ENCODE measurements at regions not wholly inside any gene's neighbourhood (a gene's known extent, or its start where the extent isn't known, plus 50 kb on each side); places are given as distances from the start of the nearest gene placed in this dataset.

- H4K20me1 ChIP-seq (ENCODE audit: insufficient read depth, poor library complexity, severe bottlenecking): no peaks in the 10 kb centered on the region
These were observed 1066.0 kb downstream of the FSTL5 start for GRCh38 chr4:161097821-161098220.

GRCh38 chr4:161061046-161061445, 1102.8 kb downstream of the FSTL5 start:
- 29% methylated on average over 1 of the region's 1 CpG for WGBS (ENCODE audit: low lambda C conversion rate, missing lambda C conversion rate)
- Histone ChIP-seq H3K9me2 (replicated peaks; ENCODE audit: insufficient read depth) (no peaks in the 10 kb centered on the region), H3K79me2 (no peaks in the 10 kb centered on the region), H3K4me2 (no peak overlapping the region), H3K9me3 (ENCODE audit: low read depth) (no peaks in the 10 kb centered on the region), H3K4me3 (no peak overlapping the region), H3K27me3 (no peaks in the 10 kb centered on the region), H4K20me1 (ENCODE audit: insufficient read depth, poor library complexity, severe bottlenecking) (no peaks in the 10 kb centered on the region), H3K4me1 (ENCODE audit: insufficient read depth) (no peaks in the 10 kb centered on the region), H3K36me3 (replicated peaks; ENCODE audit: insufficient read depth, low read depth) (no peaks in the 10 kb centered on the region), H2AFZ (no peak overlapping the region), H3K27ac (no peak overlapping the region)
- no peak for DNase-seq (ENCODE audit: low spot score)
- TF ChIP-seq EZH2phosphoT487 (IDR thresholded peaks at IDR 0.05; ENCODE audit: low read depth, severe bottlenecking, unreplicated experiment) (no peak), EZH2 (IDR thresholded peaks at IDR 0.05; ENCODE audit: borderline replicate concordance) (no peak)
- TF ChIP-seq, protein P1, sequence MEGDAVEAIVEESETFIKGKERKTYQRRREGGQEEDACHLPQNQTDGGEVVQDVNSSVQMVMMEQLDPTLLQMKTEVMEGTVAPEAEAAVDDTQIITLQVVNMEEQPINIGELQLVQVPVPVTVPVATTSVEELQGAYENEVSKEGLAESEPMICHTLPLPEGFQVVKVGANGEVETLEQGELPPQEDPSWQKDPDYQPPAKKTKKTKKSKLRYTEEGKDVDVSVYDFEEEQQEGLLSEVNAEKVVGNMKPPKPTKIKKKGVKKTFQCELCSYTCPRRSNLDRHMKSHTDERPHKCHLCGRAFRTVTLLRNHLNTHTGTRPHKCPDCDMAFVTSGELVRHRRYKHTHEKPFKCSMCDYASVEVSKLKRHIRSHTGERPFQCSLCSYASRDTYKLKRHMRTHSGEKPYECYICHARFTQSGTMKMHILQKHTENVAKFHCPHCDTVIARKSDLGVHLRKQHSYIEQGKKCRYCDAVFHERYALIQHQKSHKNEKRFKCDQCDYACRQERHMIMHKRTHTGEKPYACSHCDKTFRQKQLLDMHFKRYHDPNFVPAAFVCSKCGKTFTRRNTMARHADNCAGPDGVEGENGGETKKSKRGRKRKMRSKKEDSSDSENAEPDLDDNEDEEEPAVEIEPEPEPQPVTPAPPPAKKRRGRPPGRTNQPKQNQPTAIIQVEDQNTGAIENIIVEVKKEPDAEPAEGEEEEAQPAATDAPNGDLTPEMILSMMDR (IDR thresholded peaks at IDR 0.05; ENCODE audit: poor library complexity): no peak

More at GRCh38 chr4:161097821-161098220, 1066.0 kb downstream of the FSTL5 start:
- no peak for DNase-seq (ENCODE audit: low spot score)
- no peaks in the 10 kb centered on the region for H3K9me2 ChIP-seq (replicated peaks; ENCODE audit: insufficient read depth)
- TF ChIP-seq EZH2 (IDR thresholded peaks at IDR 0.05; ENCODE audit: borderline replicate concordance): no peak
- no peak for TF ChIP-seq EZH2phosphoT487 (IDR thresholded peaks at IDR 0.05; ENCODE audit: low read depth, severe bottlenecking, unreplicated experiment)
- TF ChIP-seq, protein P1 (IDR thresholded peaks at IDR 0.05; ENCODE audit: poor library complexity): no peak
- no peak overlapping the region for H2AFZ ChIP-seq
- H3K27ac ChIP-seq: no peak overlapping the region
- H3K79me2 ChIP-seq: no peaks in the 10 kb centered on the region
- no peak overlapping the region for H3K4me2 ChIP-seq
- H3K9me3 ChIP-seq (ENCODE audit: low read depth): no peaks in the 10 kb centered on the region
- no peaks in the 10 kb centered on the region for H3K36me3 ChIP-seq (replicated peaks; ENCODE audit: insufficient read depth, low read depth)
- no peaks in the 10 kb centered on the region for H3K4me1 ChIP-seq (ENCODE audit: insufficient read depth)
- H3K4me3 ChIP-seq: no peak overlapping the region
- no peaks in the 10 kb centered on the region for H3K27me3 ChIP-seq
